HPDE6-E6E7 (cell line): ENCODE measurements at regions not wholly inside any gene's neighbourhood (a gene's known extent, or its start where the extent isn't known, plus 50 kb on each side); places are given as distances from the start of the nearest gene placed in this dataset.
"Not testable (repeated sequence)": the region's sequence is repeated elsewhere in the genome, so short reads cannot be mapped to it uniquely, and the experiment has no call there.

Source experiments
- DNase-seq: peaks from one replicate; pipeline ENCODE4 v3.0.0; 2011; ENCODE audit warnings: missing footprints; ENCODE audit errors: extremely low spot score

DNA sequence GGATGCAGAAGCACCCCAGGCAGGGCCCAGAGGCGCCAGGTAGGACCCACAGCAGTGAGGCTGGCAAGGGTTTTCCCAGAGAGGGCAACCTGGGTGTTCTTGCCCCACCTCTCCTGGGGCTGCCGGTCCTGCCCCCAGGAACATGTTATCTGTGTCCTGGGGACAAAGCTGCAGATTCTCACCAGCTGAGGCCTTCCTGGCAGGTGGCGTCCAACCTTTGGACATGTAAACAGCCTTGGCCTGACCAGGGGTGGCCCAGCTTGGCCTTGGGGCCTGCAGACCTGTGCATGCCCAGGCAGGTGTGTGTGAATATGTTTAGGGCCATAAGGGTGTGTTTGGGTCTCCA is 101.8 kb upstream of the LARP1 start:
- no peak for DNase-seq

DNA sequence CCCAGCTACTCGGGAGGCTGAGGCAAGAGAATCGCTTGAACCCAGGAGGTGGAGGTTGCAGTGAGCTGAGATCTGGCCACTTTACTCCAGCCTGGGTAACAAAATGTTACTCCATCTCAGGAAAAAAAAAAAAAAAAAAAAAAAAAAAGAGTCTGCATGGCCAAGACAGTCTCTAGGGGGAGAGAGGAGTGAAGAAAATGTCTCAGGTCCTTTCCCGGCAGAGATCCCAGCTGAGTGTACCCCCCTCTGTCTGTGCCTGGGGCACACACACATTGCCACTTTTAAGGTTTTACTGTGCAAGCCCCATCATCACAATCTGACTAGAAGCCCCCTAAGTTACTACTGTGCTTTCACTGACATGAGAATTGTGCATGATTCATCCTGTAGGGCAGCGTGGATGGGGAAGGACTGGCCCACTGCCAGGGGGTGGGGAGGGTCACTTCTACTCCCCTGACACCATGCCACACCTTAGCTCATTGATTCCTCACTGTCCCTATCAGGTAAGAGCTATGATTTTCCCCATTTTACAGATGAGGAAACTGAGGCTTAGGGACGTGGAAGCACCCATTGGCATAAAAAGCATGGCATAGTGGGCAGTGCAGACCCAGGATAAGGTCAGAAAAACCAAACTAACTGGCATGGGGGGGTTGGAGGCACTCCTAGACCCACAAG is 102.3 kb upstream of the LARP1 start:
- no peak for DNase-seq

- DNase-seq = not testable (repeated sequence)
These were observed 103.4 kb upstream of the LARP1 start for GRCh38 chr5:154651795-154652194.

GRCh38 chr5:154648706-154649105 is 106.5 kb upstream of the LARP1 start:
- DNase-seq = no peak

- no peak for DNase-seq
These were observed 106.9 kb upstream of the LARP1 start for GRCh38 chr5:154648229-154648628.

DNA sequence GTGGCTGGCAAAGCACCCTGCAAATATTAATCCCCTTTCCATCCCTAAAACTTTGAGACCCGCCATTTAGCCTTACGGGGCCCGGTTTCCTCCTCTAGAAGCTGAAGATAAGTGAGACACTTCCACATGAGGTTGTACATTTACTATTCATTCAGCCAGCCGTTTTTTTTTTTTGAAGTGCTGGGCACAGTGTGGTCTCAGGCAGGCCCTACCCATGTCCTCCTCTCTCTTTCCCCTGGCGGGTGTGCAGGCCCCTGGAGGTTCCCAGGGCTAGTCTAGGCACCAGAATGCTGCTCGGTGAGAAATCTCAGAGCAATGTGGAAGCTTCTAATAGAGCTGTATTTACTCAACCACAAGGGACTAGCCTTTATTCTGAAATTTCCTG is 107.4 kb upstream of the LARP1 start:
- DNase-seq = no peak

DNA sequence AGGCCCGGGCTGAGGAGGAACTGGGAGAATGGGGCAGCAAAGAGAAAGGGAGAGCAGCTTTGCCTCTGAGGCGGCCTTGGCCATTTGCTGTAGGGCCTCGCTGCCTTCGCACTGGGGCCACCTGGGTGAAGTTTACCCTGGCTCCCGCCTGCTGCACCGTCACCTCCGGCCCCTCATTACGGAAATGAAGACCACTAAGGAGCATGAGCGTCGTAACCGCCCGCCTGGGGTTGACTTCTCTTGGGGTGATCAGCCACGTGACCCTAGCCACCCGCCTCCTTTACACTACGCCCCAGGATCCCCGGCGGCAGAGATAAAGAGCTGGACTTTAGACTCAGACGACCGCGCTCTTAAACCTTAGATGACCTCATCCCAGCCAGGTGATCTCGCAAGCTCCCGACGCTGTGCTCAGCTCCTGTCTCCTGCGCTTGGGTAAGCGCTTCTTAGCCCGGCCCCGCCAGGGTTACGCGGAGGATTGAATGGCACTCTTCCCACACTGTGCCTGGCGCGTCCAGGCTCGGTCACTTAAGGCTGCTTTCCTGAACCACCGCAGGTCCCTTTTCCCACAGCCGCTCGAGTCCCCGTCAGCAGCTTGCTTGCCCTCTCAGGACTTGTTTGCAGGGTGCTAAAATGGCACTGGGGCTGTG is 107.9 kb upstream of the LARP1 start:
- DNase-seq = peak; percentile 44

DNA sequence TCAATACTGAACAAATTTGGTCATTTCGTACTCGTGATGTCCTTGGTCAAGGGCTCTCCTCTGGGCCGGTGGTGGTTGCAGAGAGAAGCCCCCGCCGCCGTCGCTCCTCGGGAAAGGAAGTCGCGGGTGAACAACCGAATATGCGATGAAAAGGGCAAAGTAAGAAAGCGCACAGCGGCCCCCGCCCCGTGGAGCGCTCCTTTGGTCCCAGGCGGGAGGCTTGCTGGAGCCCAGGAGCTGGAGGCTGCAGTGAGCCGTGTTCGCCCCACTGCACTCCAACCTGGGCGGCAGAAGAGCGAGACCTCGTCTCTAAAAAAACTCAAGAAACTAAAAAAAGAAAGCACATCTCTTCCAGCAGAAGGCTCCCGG is 108.4 kb upstream of the LARP1 start:
- DNase-seq = no peak

DNA sequence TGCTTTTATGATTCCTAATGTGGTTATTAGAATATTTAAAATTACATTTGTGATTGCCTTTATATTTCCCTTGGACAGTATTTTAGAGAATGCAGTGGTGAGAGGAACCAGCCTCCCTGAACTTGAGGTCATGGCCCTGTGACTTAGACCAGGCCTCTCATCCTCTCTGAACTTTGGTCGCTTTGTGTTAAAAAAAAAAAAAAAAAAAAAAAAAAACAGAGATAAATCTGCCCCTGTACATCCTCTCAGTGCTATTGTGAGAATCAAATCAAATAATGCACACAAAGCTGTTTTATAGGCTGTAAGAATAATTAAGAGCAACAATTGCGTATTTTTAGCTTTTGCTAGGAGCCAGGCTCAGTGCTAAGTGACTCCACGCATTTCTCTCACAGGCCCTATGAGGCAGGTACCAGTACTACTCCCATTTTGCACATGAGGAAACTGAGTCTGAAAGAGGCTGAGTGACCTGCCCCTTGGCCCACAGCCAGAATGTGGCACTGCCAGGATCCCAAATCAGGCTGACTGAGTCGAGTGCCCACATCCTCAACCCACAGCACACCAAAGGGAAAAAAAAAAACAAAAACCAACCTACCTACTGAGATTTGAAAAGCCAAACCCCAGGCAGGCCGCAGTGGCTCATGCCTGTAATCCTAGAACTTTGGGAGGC is 110.3 kb upstream of the LARP1 start:
- DNase-seq = no peak

DNA sequence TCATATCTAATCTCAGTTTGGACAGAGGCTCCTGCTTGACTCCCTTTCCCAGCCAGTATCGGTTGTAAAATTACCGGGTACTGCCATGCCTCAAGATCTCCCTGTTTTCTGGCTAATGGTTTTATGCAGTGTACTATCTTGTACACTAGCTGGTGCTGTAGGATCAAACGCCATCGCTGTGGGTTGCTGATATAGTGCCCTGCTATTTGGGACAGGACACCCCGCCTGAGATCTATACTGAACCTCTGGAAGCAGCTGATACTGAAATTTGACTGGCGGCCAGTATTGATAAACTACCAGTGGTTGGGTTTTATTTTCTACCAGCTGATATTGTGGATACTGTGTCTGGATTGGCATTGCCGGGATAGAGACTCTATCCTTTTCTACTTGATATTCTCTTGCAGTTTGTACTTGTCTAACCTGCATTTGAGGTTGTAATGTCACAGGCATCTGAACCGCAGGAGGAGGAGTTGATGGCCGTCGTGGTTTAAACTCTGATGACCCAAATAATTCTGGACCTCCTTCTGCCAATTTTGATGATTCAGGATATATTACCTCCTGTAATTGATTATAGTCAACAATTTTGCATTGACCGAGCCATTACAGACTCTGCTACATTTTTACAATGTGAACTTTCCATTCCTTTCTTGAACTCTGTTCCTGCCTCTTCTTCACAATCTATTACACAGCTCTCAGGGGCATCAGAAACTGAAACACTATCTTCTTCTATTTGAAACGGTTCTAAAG is 112.5 kb upstream of the LARP1 start:
- no peak for DNase-seq

GRCh38 chr5:154640213-154640831 is 114.9 kb upstream of the LARP1 start:
- DNase-seq = not testable (repeated sequence)

DNA sequence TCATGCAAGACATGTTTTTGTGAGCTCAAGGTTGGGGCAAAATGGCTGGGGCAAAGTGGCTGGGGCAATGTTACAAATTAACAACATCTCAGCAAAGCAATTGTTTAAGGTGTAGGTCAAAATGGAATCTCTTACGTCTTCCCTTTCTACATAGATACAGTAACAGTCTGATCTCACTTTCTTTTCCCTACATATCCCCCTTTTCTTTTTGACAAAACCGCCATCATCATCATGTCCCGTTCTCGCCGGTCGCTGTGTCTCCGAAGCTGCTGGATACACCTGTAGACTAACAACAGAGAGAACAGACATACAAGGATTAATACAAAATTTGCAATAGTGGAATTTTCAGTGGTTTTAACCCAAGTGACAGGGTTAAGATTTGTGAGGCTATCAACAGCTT is 118.4 kb upstream of the LARP1 start:
- not testable (repeated sequence) for DNase-seq

- not testable (repeated sequence) for DNase-seq
These were observed 118.9 kb upstream of the LARP1 start for GRCh38 chr5:154636271-154636670.

DNA sequence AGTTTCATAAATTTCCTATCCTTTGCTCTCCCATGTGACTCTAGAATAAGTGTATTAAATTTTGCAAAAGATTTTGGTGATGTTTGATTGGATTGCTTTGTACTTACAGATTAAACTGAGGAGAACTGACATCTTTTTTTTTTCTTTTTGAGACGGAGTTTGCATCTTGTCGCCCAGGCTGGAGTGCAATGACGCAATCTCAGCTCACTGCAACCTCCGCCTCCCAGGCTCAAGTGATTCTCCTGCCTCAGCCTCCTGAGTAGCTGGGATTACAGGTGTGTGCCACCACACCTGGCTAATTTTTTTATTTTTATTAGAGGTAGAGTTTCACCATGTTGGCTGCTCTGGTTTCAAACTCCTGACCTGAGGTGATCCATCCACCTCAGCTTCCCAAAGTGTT is 121.4 kb upstream of the LARP1 start:
- not testable (repeated sequence) for DNase-seq

GRCh38 chr5:154631141-154631540 is 124.0 kb upstream of the LARP1 start:
- DNase-seq = no peak

DNA sequence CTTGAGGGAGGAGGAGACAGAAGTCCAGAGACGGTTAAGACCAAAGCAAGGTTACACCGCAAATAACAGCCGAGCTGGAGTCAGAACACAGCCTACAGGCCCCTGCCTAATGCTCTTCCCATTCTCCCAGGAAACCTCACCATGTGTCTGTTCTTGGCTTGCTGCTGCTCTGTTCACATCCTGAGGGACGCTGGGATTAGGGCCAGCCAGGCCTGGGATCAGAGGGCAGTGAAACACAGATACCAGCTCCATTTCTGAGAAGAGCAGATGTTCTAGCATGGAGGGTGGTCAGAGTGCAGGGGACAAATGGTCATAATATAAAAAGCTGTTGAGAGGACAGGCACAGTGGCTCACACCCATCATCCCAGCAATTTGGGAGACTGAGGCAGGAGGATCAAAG is 124.8 kb upstream of the LARP1 start:
- DNase-seq = no peak

DNA sequence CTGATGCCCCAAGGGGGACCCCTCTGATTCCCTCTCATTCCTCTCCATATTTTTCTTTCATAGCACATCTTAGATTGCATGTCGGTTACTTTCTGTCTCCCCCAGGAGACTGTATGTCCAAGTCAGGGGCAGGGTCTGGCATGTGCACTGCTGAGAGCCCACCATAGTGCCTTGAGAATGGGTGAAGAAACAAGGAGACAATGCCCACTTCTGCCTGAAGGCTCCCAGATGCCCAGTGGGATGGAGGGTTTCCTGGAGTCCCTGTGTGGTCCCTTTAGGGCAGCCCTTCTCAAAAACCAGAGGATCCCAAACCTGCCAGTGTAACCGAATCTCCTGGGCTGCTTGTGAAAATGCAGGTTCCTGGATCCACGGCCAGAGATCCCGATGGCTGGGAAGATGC is 126.5 kb upstream of the LARP1 start:
- no peak for DNase-seq

DNA sequence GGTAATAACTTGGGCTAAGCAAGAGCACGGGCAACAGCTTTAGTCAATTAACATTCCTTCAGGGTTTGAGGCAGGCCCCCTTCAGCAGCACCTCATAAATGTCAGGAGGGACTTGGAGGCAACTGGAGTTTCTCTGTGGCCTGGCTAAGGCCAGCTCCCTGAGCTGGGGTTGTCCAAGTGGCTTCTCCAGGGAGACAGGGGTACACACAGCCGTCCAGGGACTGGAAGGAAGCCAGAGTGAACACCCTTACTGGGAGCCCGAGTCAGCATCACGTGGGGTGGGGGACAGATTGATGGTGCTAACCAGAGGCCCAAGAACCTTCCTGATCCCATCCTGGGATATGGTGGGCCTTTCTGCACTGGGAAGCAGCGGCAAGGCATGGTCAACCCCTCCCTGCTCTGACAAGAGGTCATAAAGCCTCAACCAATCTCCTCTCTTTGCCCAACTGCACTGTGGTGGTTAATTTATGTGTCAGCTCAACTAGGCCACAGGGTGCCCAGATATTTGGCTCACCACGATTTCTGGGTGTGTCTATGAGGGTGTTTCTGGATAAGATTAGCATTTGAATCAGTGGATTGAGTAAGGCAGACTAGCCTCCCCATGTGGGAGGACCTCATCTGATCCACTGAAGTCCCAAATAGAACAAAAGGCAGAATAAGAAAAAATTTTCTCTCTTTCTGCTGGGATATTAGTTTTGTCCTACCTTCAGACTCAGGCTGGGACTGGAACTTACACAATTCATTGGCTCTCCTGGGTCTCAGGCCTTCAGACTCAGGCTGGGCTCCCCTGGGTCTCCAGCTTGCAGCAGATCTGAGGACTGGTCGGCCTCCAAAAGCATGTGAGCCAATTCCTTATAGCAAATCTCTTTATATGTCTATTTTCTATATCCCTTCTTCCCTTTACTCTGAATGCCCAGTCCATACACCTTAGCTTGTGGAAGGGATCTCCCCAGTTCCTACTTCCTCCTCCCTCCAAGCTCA is 127.2 kb upstream of the LARP1 start:
- no peak for DNase-seq

DNA sequence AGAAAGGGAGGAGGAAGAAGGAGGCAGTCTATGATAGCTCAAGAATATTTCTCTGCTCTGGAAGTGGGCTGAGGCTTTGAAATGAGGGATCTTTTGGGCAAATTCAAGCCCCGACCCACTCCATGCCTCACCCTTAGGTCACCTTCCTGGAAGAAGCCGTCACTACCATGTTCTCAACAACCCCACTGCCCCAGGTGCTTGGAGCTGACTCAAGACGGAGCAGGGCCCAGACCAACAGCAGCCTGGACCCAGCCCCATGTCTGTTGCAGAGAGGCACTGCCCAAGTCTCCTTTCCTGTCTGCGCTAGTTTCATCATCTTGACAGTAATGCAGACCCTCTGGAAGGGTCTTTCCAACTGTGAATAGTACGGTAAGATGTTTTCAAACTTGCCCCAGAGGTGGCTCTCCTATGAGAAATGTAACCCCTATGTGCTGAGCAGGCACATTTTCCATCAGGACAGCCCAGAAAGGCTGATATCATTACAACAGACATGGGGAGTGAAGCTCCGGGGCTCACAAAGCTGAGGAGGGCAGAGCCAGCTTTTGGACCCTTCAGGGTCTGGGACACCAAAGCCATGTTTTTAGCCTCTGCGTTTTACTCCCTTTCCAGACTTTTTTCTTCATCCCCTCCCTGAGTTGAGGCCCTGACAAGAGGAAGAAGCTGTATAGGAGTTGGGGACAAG is 128.2 kb upstream of the LARP1 start:
- no peak for DNase-seq

DNA sequence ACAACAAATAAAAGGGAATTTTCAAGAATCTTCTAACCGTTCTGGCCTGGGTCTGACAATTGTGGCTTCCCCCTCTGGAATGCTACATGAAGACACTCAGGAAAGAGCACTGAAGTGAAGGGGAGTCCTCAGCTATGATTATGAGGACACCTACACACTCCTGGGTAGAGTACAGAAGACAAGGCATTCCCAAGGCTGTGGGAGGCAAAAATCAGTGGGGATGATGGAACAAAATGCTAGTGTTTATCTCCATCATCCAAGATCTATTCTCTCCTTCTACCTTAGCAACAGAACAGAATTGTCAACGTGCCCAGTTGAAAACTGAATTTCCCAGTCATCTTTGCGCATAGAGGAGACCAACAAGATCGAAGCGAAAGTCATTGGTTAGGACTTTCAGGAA is 130.1 kb upstream of the LARP1 start:
- DNase-seq = no peak
